ENCODE measurements at regions not wholly inside any gene's neighbourhood (a gene's known extent, or its start where the extent isn't known, plus 50 kb on each side); places are given as distances from the start of the nearest gene placed in this dataset.

DNA sequence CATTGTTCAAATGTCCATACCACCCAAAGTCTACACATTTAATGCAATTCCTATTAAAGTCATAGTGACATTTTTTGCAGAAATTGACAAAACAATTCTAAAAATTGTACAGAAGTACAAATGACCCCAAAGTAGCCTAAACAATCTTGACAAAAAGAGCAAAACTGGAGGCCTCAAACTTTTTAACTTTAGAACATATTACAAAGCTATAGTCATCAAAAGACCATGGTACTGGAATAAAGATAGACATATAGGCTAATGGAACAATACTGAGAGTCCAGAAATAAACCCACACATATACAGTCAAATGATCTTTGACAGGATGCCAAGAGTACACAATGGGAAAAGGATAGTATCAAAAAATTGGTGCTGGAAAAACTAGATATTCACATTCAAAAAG is 213.2 kb upstream of the SAMSN1 start:
- TF ChIP-seq CTCF (IDR thresholded peaks at IDR 0.05; ENCODE audit: low read depth, low read length, missing control alignments) = no peak
- no peak for DNase-seq (ENCODE audit: low read depth)
- no peak overlapping the region for H3K4me3 ChIP-seq (ENCODE audit: low read depth, low read length)

DNA sequence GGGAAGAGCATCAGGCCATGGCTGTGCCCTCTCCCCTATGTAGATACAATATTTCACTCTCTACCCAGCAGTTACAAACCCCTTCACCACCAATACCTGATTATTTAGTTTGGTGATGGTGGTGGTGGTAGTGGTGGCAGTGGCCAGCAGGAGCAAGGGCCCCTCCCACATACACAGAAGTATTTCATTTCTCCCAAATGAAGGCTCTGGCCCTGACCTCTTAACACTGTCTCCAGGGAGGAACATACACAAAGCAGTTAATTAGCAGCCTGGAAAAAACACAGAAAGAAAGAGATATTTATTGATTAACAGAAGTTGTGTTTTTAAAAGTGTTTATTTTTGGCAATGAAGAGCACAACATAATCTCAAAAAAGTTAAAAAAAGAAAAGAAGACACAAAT is 212.7 kb upstream of the SAMSN1 start:
- H3K4me3 ChIP-seq (ENCODE audit: low read depth, low read length) = no peak overlapping the region
- no peak for DNase-seq (ENCODE audit: low read depth)
- TF ChIP-seq CTCF (IDR thresholded peaks at IDR 0.05; ENCODE audit: low read depth, low read length, missing control alignments) = no peak

DNA sequence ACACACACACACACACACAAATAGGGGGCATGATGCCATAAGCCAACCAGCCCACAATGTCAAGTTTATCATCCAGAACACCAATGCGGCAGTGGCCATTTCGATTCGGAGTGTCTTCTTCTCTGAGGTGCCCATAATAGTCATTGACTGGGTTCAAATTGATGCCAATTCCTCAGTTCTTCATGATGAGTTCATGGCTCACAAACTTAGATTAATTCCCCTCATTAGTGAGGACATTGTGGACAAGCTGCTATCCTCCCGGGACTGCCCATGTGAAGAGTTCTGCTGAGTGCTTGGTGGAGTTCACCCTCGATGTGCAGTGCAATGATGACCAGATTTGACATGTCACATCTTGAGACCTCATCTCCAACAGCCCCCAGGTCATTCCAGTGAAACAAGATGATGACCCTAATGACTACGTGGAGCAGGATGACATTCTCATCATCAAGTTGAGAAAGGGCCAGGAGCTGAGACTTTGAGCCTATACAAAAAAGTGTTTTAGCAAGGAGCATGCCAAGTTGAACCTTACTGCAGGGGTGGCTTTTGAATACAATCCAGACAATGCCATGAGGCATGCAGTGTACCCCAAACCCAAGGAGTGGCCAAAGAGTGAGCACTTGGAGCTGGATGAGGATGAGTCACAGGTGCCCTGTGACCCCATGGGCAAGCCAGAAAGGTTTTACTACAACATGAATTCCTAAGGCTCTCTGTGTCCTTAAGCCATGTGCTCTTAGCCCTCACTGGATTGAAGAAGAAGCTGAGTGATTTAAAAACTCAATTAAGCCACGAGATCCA is 211.6 kb upstream of the SAMSN1 start:
- no peak for DNase-seq (ENCODE audit: low read depth)
- H3K4me3 ChIP-seq (ENCODE audit: low read depth, low read length) = no peak overlapping the region
- TF ChIP-seq CTCF (IDR thresholded peaks at IDR 0.05; ENCODE audit: low read depth, low read length, missing control alignments) = no peak

DNA sequence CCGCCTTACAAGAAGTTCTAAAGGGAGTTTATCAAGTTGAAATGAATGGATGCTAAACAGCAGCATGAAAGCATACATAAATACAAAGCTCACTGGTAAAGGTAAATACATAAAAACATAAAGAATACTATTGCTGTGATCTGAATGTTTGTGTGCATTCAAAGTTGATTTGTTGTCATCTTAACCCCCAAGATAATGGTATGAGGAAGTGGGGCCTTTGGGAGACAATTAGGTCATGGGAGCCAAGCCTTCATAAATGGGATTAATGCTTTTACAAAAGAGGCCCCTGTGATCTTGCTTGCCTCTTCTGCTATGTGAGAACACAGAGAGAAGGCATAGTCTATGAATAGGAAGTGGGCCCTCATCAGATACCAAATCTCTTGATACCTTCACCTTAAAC is 209.0 kb upstream of the SAMSN1 start:
- no peak overlapping the region for H3K4me3 ChIP-seq (ENCODE audit: low read depth, low read length)
- TF ChIP-seq CTCF (IDR thresholded peaks at IDR 0.05; ENCODE audit: low read depth, low read length, missing control alignments) = no peak
- DNase-seq (ENCODE audit: low read depth) = no peak

GRCh38 chr21:14754682-14755081 is 208.6 kb upstream of the SAMSN1 start:
- DNase-seq (ENCODE audit: low read depth) = no peak
- no peak for TF ChIP-seq CTCF (IDR thresholded peaks at IDR 0.05; ENCODE audit: low read depth, low read length, missing control alignments)
- H3K4me3 ChIP-seq (ENCODE audit: low read depth, low read length) = no peak overlapping the region

DNA sequence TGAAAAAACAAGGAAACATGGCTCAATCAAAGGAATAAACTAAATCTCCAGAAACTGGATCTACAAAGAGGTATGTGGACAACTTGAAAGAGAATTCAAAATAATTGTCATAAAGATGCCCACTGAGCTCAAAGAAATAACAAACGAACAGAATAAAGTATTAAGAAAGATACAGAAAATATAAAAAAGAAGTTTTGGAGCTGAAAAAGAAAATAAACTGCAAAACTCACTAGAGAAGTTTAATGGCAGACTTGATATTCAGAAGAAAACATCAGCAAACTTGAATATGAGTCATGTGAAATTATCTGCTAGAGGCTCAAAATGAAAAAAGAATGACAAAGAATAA is 208.1 kb upstream of the SAMSN1 start:
- no peak for TF ChIP-seq CTCF (IDR thresholded peaks at IDR 0.05; ENCODE audit: low read depth, low read length, missing control alignments)
- DNase-seq (ENCODE audit: low read depth) = no peak
- H3K4me3 ChIP-seq (ENCODE audit: low read depth, low read length) = no peak overlapping the region
